Fibroblast of villous mesenchyme (primary cell): ENCODE measurements at regions not wholly inside any gene's neighbourhood (a gene's known extent, or its start where the extent isn't known, plus 50 kb on each side); places are given as distances from the start of the nearest gene placed in this dataset.

Experiments
- DNase-seq: peaks from one replicate; pipeline ENCODE4 v3.0.0-alpha.2; 2010; ENCODE audit warnings: low read depth
- H3K4me3 ChIP-seq: 2 replicates; pipeline ENCODE4 v1.5.1; 2011; ENCODE audit warnings: low read depth, mild to moderate bottlenecking, low read length
- CTCF ChIP-seq: IDR thresholded peaks from 2 replicates; pipeline ENCODE4 v1.5.1; 2012; ENCODE audit warnings: low read depth, mild to moderate bottlenecking, low read length; ENCODE audit not compliant: insufficient read depth

GRCh38 chr12:77642246-77642645 is 188.4 kb upstream of the NAV3 start:
- no peak for TF ChIP-seq CTCF
- no peak for DNase-seq
- no peak overlapping the region for H3K4me3 ChIP-seq

GRCh38 chr12:77640356-77640755 is 190.3 kb upstream of the NAV3 start:
- no peak for TF ChIP-seq CTCF
- DNase-seq: no peak
- H3K4me3 ChIP-seq: no peak overlapping the region

- H3K4me3 ChIP-seq: no peak overlapping the region
- no peak for TF ChIP-seq CTCF
- DNase-seq: no peak
These were observed 199.8 kb upstream of the NAV3 start for GRCh38 chr12:77630790-77631445.

GRCh38 chr12:77630344-77630743 is 200.3 kb upstream of the NAV3 start:
- H3K4me3 ChIP-seq: no peak overlapping the region
- no peak for TF ChIP-seq CTCF
- no peak for DNase-seq

GRCh38 chr12:77629141-77629540 is 201.6 kb upstream of the NAV3 start:
- H3K4me3 ChIP-seq: no peak overlapping the region
- DNase-seq: no peak
- no peak for TF ChIP-seq CTCF

GRCh38 chr12:77625441-77625840 is 205.3 kb upstream of the NAV3 start:
- H3K4me3 ChIP-seq: no peak overlapping the region
- TF ChIP-seq CTCF: no peak
- peak; percentile 48 for DNase-seq

GRCh38 chr12:77619425-77619824 is 211.3 kb upstream of the NAV3 start:
- DNase-seq: no peak
- no peak overlapping the region for H3K4me3 ChIP-seq
- TF ChIP-seq CTCF: no peak
